Aorta (tissue), 5 donors: ENCODE measurements at regions not wholly inside any gene's neighbourhood (a gene's known extent, or its start where the extent isn't known, plus 50 kb on each side); places are given as distances from the start of the nearest gene placed in this dataset.

Experiments
- ATAC-seq: fragments of 200-7000 bp; cut with Tn5 transposase; one replicate; pipeline ENCODE4 v1.9.1; 2022; ENCODE audit warnings: moderate library complexity; ENCODE audit not compliant: low FRiP score
- DNase-seq, 2 donors: peaks; one replicate each; pipeline ENCODE4 v3.0.0-alpha.2; 2020
- H3K27ac ChIP-seq, 2 donors: one replicate each; pipeline ENCODE4 v1.5.1; 2013; ENCODE audit warnings: low read length in 2 of 2, mild to moderate bottlenecking in 2 of 2, moderate library complexity in 2 of 2, control low read depth in 1 of 2, inconsistent platforms in 1 of 2, low read depth in 1 of 2
- H3K27me3 ChIP-seq, 2 donors: one replicate each; pipeline ENCODE4 v1.6.1; 2013; ENCODE audit warnings: control low read depth in 1 of 2, low read length in 1 of 2, mild to moderate bottlenecking in 1 of 2, moderate library complexity in 1 of 2; ENCODE audit not compliant: insufficient read depth in 2 of 2, control insufficient read depth in 1 of 2
- H3K36me3 ChIP-seq, 2 donors: one replicate each; pipeline ENCODE4 v1.6.1; 2013; ENCODE audit warnings: control low read depth in 1 of 2, low read length in 1 of 2, mild to moderate bottlenecking in 1 of 2; ENCODE audit not compliant: insufficient read depth in 2 of 2, control insufficient read depth in 1 of 2
- H3K4me1 ChIP-seq, 2 donors: one replicate each; pipeline ENCODE4 v1.6.1; 2013; ENCODE audit warnings: low read length in 2 of 2, control low read depth in 1 of 2, mild to moderate bottlenecking in 1 of 2, moderate library complexity in 1 of 2; ENCODE audit not compliant: insufficient read depth in 2 of 2, control insufficient read depth in 1 of 2
- H3K4me3 ChIP-seq, 2 donors: one replicate each; pipeline ENCODE4 v1.5.1; 2013; ENCODE audit warnings: low read length in 2 of 2, control low read depth in 1 of 2, mild to moderate bottlenecking in 1 of 2
- H3K9me3 ChIP-seq: one replicate; pipeline ENCODE4 v1.6.1; 2013; ENCODE audit warnings: mild to moderate bottlenecking, low read length; ENCODE audit not compliant: control insufficient read depth
- WGBS, 2 donors: extraction: QIAGEN DNeasy Blood & Tissue Kit; methylation state at CpG; one replicate each; pipeline ENCODE4 v1.1.7; 2013; 5-methylcytosine and 5-hydroxymethylcytosine counted together
- intact Hi-C, 2 donors: fragments of 100-400 bp; cut with DNase I; formaldehyde crosslinking; loops; one replicate each; pipeline versions ENCODE4 v1.14.2 to v1.15.0; 2022
- donor health status: healthy with polysubstance abuse.
- donor health status: Bipolar disorder and iron deficiency.
- donor health status: DM: no; HTN: no; CAD: no.
- donor health status: DM: no; HTN: no; CAD: no.
- donor health status: DM: yes; HTN: yes; CAD: no.

DNA sequence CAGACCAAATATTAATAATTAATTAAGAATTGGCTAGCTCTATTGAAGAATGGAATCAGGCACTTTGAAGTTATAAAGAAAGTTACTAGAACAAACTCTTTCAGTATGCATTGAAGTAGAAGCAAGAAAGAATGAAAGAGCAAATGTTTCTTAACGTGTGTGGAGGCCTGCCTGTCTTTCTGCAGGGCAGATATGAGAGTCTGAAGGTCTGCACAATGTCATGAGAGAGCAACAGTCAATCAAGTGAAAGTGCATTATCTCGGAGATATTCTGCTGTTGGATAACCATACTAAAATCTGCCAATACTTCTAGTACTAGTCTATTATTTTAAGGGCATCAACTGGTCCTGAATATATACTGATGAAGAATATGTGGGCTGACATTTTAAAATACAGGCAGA, 1270.8 kb downstream of the ZPLD1 start:
- Histone ChIP-seq H3K27me3 (no peaks in the 10 kb centered on the region), H3K27ac (no peak overlapping the region), H3K4me1 (no peaks in the 10 kb centered on the region), H3K4me3 (no peak overlapping the region), H3K36me3 (no peaks in the 10 kb centered on the region), H3K9me3 (no peaks in the 10 kb centered on the region)
- DNase-seq = no peak
- no peak for ATAC-seq
- 37 to 54% methylated on average over 2 of the region's 2 CpGs for WGBS, 2 donors
- intact Hi-C loops = no loop called here

GRCh38 chr3:103706671-103707070, 1271.9 kb downstream of the ZPLD1 start:
- H3K36me3 ChIP-seq = no peaks in the 10 kb centered on the region
- WGBS, 2 donors = 67 to 77% methylated on average over 1 of the region's 1 CpG
- no peaks in the 10 kb centered on the region for H3K27me3 ChIP-seq
- H3K4me3 ChIP-seq = no peak overlapping the region
- intact Hi-C loops = no loop called here
- no peak overlapping the region for H3K27ac ChIP-seq
- H3K9me3 ChIP-seq = no peaks in the 10 kb centered on the region
- ATAC-seq (no peak), DNase-seq (no peak)
- H3K4me1 ChIP-seq = no peaks in the 10 kb centered on the region

- Histone ChIP-seq H3K27ac (no peak overlapping the region), H3K27me3 (no peaks in the 10 kb centered on the region), H3K9me3 (no peaks in the 10 kb centered on the region), H3K36me3 (no peaks in the 10 kb centered on the region), H3K4me1 (no peaks in the 10 kb centered on the region), H3K4me3 (no peak overlapping the region)
- ATAC-seq = no peak
- intact Hi-C loops = no loop called here
- WGBS, 2 donors = 73 to 90% methylated on average over 5 of the region's 5 CpGs
- DNase-seq = no peak
Measured at GRCh38 chr3:103711670-103712069, 1276.9 kb downstream of the ZPLD1 start.

DNA sequence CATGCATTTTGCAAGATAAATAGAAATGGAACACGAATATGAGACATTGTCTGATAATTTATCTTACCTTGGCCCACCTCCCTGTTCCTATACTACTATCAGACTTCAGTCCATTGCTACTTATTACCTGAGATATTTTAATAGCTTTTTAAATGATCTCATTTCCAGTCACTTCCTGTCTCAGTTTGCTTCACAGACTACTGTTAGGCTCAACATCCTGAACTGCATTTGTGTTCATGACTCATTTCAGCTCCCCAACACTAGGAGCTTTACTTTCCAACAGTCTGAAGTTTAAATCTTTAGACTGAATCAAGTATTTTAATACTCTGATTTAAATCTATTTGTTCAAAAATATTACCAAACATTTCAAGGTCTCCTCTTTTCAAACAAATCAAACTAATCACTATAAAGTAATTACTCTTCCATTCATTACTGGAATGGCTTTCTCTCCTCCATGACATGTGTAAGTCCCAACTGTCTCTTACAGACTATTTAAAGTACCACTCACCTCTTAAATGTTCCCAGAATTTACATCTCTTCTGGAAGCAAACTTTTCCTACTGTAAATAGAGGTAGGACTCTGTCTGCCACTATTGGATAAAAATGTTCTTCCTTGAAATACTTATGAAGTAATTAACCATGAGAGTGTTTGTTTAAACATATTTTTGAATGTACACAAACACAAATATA, 1277.6 kb downstream of the ZPLD1 start:
- no peaks in the 10 kb centered on the region for H3K27me3 ChIP-seq
- ATAC-seq (no peak), DNase-seq (no peak)
- no peak overlapping the region for H3K4me3 ChIP-seq
- H3K27ac ChIP-seq = no peak overlapping the region
- intact Hi-C loops = no loop called here
- H3K9me3 ChIP-seq = no peaks in the 10 kb centered on the region
- H3K4me1 ChIP-seq = no peaks in the 10 kb centered on the region
- no peaks in the 10 kb centered on the region for H3K36me3 ChIP-seq
- 29 to 52% methylated on average over 1 of the region's 1 CpG for WGBS, 2 donors

GRCh38 chr3:103729547-103729946, 1294.7 kb downstream of the ZPLD1 start:
- no peaks in the 10 kb centered on the region for H3K4me1 ChIP-seq
- H3K27ac ChIP-seq = no peak overlapping the region
- H3K9me3 ChIP-seq = no peaks in the 10 kb centered on the region
- intact Hi-C loops = no loop called here
- no peaks in the 10 kb centered on the region for H3K36me3 ChIP-seq
- DNase-seq (no peak), ATAC-seq (no peak)
- no peak overlapping the region for H3K4me3 ChIP-seq
- H3K27me3 ChIP-seq = no peaks in the 10 kb centered on the region
- WGBS, 2 donors = 51 to 63% methylated on average over 3 of the region's 3 CpGs

GRCh38 chr3:103730744-103731143, 1295.9 kb downstream of the ZPLD1 start:
- 35 to 41% methylated on average over 3 of the region's 3 CpGs for WGBS, 2 donors
- H3K4me3 ChIP-seq = no peak overlapping the region
- H3K27me3 ChIP-seq = no peaks in the 10 kb centered on the region
- H3K27ac ChIP-seq = no peak overlapping the region
- DNase-seq (no peak), ATAC-seq (no peak)
- no peaks in the 10 kb centered on the region for H3K9me3 ChIP-seq
- H3K36me3 ChIP-seq = no peaks in the 10 kb centered on the region
- intact Hi-C loops = no loop called here
- H3K4me1 ChIP-seq = no peaks in the 10 kb centered on the region

DNA sequence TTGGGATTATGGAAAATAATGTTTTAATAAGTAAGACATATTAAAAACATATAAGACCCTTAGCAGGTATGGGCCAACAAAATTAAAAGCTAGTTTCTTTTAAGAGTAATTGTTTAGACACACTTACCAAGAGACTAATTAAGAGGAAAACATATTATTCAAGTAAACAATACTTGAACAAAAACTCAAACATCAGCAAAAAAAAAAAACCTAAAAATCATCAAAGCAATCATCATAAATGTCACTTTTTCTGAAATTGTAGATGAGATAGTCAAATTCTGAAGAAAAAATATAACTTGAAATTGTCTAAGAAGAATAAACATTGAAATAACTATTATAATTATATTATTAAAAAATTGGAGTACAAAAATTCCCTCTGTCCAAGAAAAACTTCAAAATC, 1318.2 kb downstream of the ZPLD1 start:
- DNase-seq (no peak), ATAC-seq (no peak)
- H3K27ac ChIP-seq = no peak overlapping the region
- H3K27me3 ChIP-seq = no peaks in the 10 kb centered on the region
- no peaks in the 10 kb centered on the region for H3K4me1 ChIP-seq
- no peaks in the 10 kb centered on the region for H3K9me3 ChIP-seq
- no peak overlapping the region for H3K4me3 ChIP-seq
- no peaks in the 10 kb centered on the region for H3K36me3 ChIP-seq
- intact Hi-C loops = no loop called here

- no peaks in the 10 kb centered on the region for H3K9me3 ChIP-seq
- no peaks in the 10 kb centered on the region for H3K36me3 ChIP-seq
- DNase-seq (no peak), ATAC-seq (no peak)
- no peaks in the 10 kb centered on the region for H3K27me3 ChIP-seq
- WGBS, 2 donors = 88 to 91% methylated on average over 12 of the region's 12 CpGs
- H3K4me3 ChIP-seq = no peak overlapping the region
- intact Hi-C loops = no loop called here
- no peaks in the 10 kb centered on the region for H3K4me1 ChIP-seq
- no peak overlapping the region for H3K27ac ChIP-seq
Measured at GRCh38 chr3:103767635-103768034, 1332.8 kb downstream of the ZPLD1 start.

DNA sequence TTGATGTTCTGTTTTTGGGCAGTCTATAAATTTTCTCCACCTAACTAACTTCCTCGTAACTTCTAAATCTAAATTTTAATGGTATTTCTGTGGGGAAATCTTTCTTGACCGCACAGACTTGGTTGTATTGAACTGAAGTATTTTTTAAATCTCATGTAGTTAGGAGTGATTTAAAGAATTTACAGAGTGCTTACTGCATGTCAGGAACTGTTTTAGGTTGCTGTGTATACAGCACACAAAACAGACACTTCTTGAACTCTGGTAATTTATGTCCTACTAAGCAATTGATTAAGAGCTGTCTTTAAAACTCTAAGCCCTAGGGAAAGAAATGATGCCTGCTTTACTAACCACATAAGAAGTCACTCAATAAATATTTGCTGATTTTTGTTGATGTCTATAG, 1350.2 kb downstream of the ZPLD1 start:
- intact Hi-C loops = no loop called here
- ATAC-seq = no peak
- 89 to 92% methylated on average over 2 of the region's 2 CpGs for WGBS, 2 donors

More for the DNA sequence above, 1350.2 kb downstream of the ZPLD1 start:
- no peaks in the 10 kb centered on the region for H3K36me3 ChIP-seq
- H3K4me3 ChIP-seq = no peak overlapping the region
- no peaks in the 10 kb centered on the region for H3K4me1 ChIP-seq
- DNase-seq = no peak
- no peaks in the 10 kb centered on the region for H3K9me3 ChIP-seq
- H3K27ac ChIP-seq = no peak overlapping the region
- H3K27me3 ChIP-seq = no peaks in the 10 kb centered on the region
